Panc1 (cell line): ENCODE measurements at regions not wholly inside any gene's neighbourhood (a gene's known extent, or its start where the extent isn't known, plus 50 kb on each side); places are given as distances from the start of the nearest gene placed in this dataset.

Experiments used
- ATAC-seq: fragments of 200-7000 bp; cut with Tn5 transposase; 2 replicates; pipeline ENCODE4 v1.9.1; 2020; ENCODE audit warnings: mild to moderate bottlenecking, moderate library complexity
- BruUV-seq: library from RNA; stranded (reverse); fragments of 400-500 nt; replicated peaks from 2 replicates; lab custom pipeline; 2021; lab: Mats Ljungman, UMichigan
- CTCF ChIA-PET: fragments of 300-600 bp; sonication (Branson Sonifier 250); formaldehyde crosslinking; loops from one replicate; lab custom pipeline; 2022; ENCODE audit warnings: antibody characterized with exemption; lab: Charles Lee
- POLR2A ChIA-PET: fragments of 300-600 bp; sonication (Branson Sonifier 250); formaldehyde crosslinking; loops from one replicate; lab custom pipeline; 2022; ENCODE audit warnings: antibody characterized with exemption; lab: Charles Lee
- DNase-seq: peaks from one replicate; pipeline ENCODE4 v3.0.0-alpha.2; 2010; ENCODE audit warnings: low read depth, low spot score
- H3K27ac ChIP-seq: 2 replicates; pipeline ENCODE4 v1.5.1; 2011; ENCODE audit warnings: mild to moderate bottlenecking, low read length, inconsistent platforms
- H3K27me3 ChIP-seq: fragments of 200-500 bp; sonication (Bioruptor generic); 2 replicates; pipeline ENCODE4 v1.6.0; 2014; ENCODE audit warnings: low read length, inconsistent platforms; ENCODE audit not compliant: control insufficient read depth, insufficient read depth
- H3K36me3 ChIP-seq: fragments of 200-500 bp; sonication (Bioruptor generic); 2 replicates; pipeline ENCODE4 v1.5.1; 2014; ENCODE audit warnings: inconsistent platforms, mild to moderate bottlenecking, low read length, moderate library complexity; ENCODE audit not compliant: control insufficient read depth, insufficient read depth
- H3K4me1 ChIP-seq: 2 replicates; pipeline ENCODE4 v1.5.1; 2011; ENCODE audit warnings: inconsistent platforms, mild to moderate bottlenecking, low read length, moderate library complexity; ENCODE audit not compliant: control insufficient read depth, insufficient read depth
- H3K4me3 ChIP-seq, 2 experiments: 2 replicates each; pipeline ENCODE4 v1.5.1; 2011 to 2012; ENCODE audit warnings: low read depth in 2 of 2, low read length in 2 of 2, mild to moderate bottlenecking in 2 of 2, inconsistent platforms in 1 of 2, moderate library complexity in 1 of 2
- H3K9me3 ChIP-seq: fragments of 200-500 bp; sonication (Bioruptor generic); 2 replicates; pipeline ENCODE4 v1.5.1; 2014; ENCODE audit warnings: low read depth, mild to moderate bottlenecking, inconsistent platforms, low read length, moderate library complexity; ENCODE audit not compliant: control insufficient read depth, insufficient read depth
- CTCF ChIP-seq: fragments of 450-650 bp; IDR thresholded peaks from 2 replicates; pipeline ENCODE4 v1.5.1; 2017; ENCODE audit warnings: mild to moderate bottlenecking
- POLR2AphosphoS5 ChIP-seq: IDR thresholded peaks from 2 replicates; pipeline ENCODE4 v1.6.1; 2012; ENCODE audit warnings: mild to moderate bottlenecking, low read depth, low read length, moderate library complexity
- SIN3A ChIP-seq: IDR thresholded peaks from 2 replicates; pipeline ENCODE4 v1.6.1; 2012; ENCODE audit warnings: low read depth, mild to moderate bottlenecking, low read length, moderate library complexity, borderline replicate concordance; ENCODE audit not compliant: insufficient read depth
- TCF7L2 ChIP-seq: IDR thresholded peaks from 2 replicates; pipeline ENCODE4 v1.6.1; 2011; ENCODE audit warnings: mild to moderate bottlenecking, low read depth, low read length, inconsistent platforms
- in situ Hi-C: cut with HindIII; loops from 2 replicates; pipeline ENCODE4 v1.10.0; 2016; ENCODE audit warnings: low sequenced_read_pairs, low pct_unique_long_range_greater_than_20kb
- intact Hi-C: fragments of 100-400 bp; cut with micrococcal nuclease; formaldehyde crosslinking; loops from one replicate; pipeline ENCODE4 v1.10.0; 2022; ENCODE audit not compliant: unreplicated experiment
- TF ChIP-seq, protein P1 (sequence below), 2 experiments: IDR thresholded peaks; 2 replicates each; pipeline ENCODE4 v1.6.1; 2011 to 2012; ENCODE audit warnings: low read depth in 2 of 2, control low read depth in 1 of 2, low read length in 1 of 2, mild to moderate bottlenecking in 1 of 2, moderate library complexity in 1 of 2; ENCODE audit not compliant: insufficient read depth in 1 of 2

DNA sequence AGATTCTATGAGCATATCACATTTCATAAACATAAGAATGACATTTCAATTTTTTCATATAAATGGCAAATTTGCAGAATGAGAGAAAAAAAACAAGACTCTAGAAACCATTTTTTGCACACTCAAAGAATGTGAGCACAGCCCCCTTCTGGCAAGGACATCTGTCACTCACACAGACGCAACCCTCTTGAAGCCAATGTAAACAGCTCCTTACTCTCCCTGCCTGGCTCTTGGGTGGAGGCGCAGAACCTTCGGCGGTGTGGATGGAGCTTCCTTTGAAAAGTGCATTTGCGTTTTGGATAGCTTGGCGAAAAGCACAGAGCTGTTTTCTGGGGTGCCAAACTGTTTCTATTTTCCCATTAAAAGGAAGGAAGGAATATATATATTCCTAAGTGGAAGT lies 367.6 kb upstream of the TSHZ3 start:
- Histone ChIP-seq H3K27me3 (peaks cover 19% of the 10 kb centered on the region), H3K4me3 (no peak overlapping the region), H3K9me3 (0 out of 2 replicates have a peak, but pooled peaks cover 3% of the 10 kb centered on the region), H3K36me3 (no peaks in the 10 kb centered on the region), H3K4me1 (no peaks in the 10 kb centered on the region), H3K27ac (no peak overlapping the region)
- ChIA-PET POLR2A (no interaction called here), CTCF (no interaction called here)
- DNase-seq (no peak), ATAC-seq (no peak)
- in situ Hi-C loops, result no loop called here
- intact Hi-C loops, result no loop called here
- BruUV-seq, result no TSS peak
- TF ChIP-seq CTCF, result no peak

- no peak overlapping the region for H3K27ac ChIP-seq
- in situ Hi-C loops (no loop called here), intact Hi-C loops (no loop called here)
- DNase-seq (no peak), ATAC-seq (no peak)
- no peaks in the 10 kb centered on the region for H3K4me1 ChIP-seq
- no peaks in the 10 kb centered on the region for H3K36me3 ChIP-seq
- peaks cover 19% of the 10 kb centered on the region for H3K27me3 ChIP-seq
- H3K9me3 ChIP-seq, result 0 out of 2 replicates have a peak, but pooled peaks cover 3% of the 10 kb centered on the region
- no peak overlapping the region for H3K4me3 ChIP-seq
- CTCF ChIA-PET, result no interaction called here
- POLR2A ChIA-PET, result no interaction called here
- no TSS peak for BruUV-seq
- TF ChIP-seq SIN3A (no peak), POLR2AphosphoS5 (no peak), TCF7L2 (no peak), CTCF (no peak)
- TF ChIP-seq, protein P1, sequence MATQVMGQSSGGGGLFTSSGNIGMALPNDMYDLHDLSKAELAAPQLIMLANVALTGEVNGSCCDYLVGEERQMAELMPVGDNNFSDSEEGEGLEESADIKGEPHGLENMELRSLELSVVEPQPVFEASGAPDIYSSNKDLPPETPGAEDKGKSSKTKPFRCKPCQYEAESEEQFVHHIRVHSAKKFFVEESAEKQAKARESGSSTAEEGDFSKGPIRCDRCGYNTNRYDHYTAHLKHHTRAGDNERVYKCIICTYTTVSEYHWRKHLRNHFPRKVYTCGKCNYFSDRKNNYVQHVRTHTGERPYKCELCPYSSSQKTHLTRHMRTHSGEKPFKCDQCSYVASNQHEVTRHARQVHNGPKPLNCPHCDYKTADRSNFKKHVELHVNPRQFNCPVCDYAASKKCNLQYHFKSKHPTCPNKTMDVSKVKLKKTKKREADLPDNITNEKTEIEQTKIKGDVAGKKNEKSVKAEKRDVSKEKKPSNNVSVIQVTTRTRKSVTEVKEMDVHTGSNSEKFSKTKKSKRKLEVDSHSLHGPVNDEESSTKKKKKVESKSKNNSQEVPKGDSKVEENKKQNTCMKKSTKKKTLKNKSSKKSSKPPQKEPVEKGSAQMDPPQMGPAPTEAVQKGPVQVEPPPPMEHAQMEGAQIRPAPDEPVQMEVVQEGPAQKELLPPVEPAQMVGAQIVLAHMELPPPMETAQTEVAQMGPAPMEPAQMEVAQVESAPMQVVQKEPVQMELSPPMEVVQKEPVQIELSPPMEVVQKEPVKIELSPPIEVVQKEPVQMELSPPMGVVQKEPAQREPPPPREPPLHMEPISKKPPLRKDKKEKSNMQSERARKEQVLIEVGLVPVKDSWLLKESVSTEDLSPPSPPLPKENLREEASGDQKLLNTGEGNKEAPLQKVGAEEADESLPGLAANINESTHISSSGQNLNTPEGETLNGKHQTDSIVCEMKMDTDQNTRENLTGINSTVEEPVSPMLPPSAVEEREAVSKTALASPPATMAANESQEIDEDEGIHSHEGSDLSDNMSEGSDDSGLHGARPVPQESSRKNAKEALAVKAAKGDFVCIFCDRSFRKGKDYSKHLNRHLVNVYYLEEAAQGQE (IDR thresholded peaks at IDR 0.05; ENCODE audit: insufficient read depth in 1 of 2, low read depth in 2 of 2, low read length in 1 of 2), result no peak
These were observed 368.2 kb upstream of the TSHZ3 start for GRCh38 chr19:31717269-31717923.
